ENCODE measurements at regions not wholly inside any gene's neighbourhood (a gene's known extent, or its start where the extent isn't known, plus 50 kb on each side); places are given as distances from the start of the nearest gene placed in this dataset.
A peak's percentile ranks its signal among the peaks of the same experiment; 100 is the strongest.

DNA sequence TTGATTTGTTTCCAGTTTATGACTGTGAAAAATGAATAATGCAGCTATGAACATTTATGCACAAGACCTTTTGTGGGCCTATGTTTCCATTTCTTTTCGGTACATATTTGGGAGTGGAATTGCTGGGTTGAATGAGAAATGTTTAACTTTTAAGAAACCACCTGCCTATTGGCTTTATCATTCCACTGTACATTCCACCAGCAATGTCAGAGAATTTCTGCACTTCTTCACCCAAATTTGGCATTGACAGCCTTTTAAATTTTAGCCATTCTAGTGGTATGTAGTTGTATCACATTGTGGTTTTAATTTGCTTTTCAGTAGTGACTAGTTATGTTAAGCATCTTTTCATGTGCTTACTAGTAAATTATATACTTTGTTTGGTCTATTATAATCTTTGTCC, 317.0 kb upstream of the TMTC1 start:
- no peak overlapping the region for H3K4me3 ChIP-seq (ENCODE audit: low read depth, low read length)
- DNase-seq (ENCODE audit: low read depth) = no peak
- TF ChIP-seq, protein P1, sequence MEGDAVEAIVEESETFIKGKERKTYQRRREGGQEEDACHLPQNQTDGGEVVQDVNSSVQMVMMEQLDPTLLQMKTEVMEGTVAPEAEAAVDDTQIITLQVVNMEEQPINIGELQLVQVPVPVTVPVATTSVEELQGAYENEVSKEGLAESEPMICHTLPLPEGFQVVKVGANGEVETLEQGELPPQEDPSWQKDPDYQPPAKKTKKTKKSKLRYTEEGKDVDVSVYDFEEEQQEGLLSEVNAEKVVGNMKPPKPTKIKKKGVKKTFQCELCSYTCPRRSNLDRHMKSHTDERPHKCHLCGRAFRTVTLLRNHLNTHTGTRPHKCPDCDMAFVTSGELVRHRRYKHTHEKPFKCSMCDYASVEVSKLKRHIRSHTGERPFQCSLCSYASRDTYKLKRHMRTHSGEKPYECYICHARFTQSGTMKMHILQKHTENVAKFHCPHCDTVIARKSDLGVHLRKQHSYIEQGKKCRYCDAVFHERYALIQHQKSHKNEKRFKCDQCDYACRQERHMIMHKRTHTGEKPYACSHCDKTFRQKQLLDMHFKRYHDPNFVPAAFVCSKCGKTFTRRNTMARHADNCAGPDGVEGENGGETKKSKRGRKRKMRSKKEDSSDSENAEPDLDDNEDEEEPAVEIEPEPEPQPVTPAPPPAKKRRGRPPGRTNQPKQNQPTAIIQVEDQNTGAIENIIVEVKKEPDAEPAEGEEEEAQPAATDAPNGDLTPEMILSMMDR (IDR thresholded peaks at IDR 0.05; ENCODE audit: control insufficient read depth, extremely low read depth, insufficient read depth) = no peak

DNA sequence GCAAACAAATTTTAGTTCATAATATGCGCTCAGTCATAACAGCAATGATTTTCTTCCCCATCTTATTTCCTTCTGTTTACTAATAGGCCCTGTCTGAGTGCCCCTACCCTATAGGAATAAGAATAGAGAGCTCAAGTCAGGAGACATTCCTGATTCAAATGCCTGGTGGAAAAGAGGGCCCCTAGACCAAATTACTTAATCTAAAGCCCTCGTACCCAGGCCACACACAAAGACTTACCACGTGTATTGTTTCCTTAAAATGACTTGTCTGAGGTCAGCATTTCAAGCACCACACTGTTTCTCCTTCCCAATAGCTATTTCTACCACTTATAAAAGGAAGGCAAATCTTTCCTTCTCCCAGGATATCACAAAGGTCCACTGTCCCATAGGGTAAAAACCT, 314.9 kb upstream of the TMTC1 start:
- H3K4me3 ChIP-seq (ENCODE audit: low read depth, low read length) = no peak overlapping the region
- TF ChIP-seq, protein P1 (IDR thresholded peaks at IDR 0.05; ENCODE audit: control insufficient read depth, extremely low read depth, insufficient read depth) = no peak
- DNase-seq (ENCODE audit: low read depth) = no peak

DNA sequence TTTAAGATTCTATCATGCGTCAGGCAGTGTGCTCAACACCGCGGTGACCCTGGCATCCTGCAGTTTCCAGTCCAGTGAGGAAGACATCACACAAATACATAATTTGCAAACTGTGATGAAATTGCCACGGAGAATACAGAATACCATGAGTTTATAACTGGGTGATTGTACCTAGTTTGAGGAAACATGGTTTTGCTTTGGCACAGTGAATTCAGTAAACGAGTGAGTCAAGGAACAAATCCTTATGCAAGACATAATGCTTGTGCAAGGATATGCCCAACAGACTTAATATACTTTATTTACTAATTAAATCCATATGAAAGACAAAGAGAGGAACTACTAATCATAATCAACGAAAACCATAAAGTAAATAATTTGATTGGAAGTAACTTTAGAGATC, 311.8 kb upstream of the TMTC1 start:
- TF ChIP-seq, protein P1 (IDR thresholded peaks at IDR 0.05; ENCODE audit: control insufficient read depth, extremely low read depth, insufficient read depth) = no peak
- no peak overlapping the region for H3K4me3 ChIP-seq (ENCODE audit: low read depth, low read length)
- DNase-seq (ENCODE audit: low read depth) = no peak

DNA sequence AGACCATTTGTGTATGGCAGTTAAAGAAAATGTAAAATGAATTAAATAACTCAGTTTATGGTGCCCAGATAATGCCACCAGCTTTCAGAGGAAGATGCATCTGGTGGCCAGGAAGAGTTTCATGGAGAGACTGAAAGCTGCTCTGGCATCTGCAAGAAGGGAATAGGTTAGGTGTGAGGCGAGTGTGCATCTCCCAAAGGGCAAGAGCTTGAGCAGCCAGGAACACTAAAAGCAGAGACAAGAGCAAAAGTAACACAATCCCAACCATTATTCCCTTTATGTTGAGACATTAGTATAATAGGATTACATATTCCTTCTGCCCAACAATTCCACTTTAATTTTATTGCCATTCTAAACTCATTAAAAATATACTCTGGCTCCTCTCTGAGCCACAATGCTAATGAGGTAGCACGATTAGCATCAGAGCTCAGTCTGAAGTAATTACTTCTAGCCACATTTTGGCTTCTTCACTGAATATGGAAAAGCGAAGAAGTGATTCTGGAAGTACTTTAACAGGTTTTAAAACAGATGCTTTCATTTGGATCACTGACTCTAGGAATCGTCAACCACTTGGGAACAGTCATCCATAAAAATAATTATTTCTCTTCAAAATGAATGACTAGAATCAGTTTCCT, 309.4 kb upstream of the TMTC1 start:
- no peak for DNase-seq (ENCODE audit: low read depth)
- TF ChIP-seq, protein P1 (IDR thresholded peaks at IDR 0.05; ENCODE audit: control insufficient read depth, extremely low read depth, insufficient read depth) = no peak
- no peak overlapping the region for H3K4me3 ChIP-seq (ENCODE audit: low read depth, low read length)

DNA sequence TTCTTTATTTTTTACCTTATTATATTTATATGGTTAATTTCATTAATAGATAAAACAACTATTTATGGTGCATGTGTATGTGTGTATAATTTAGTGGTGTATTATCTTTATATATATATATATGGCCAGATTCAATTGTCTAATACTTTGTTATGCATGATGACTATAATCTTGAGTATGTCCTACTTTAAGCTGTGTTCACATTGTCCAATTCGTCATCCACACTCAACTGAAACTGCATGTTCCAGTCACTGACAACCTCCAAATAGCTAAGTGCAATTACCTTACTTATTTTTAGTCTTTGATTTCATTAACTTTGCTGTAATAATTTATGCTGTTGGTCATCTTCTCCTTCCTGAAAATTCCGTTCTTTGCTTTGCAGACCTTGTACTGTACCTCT, 306.5 kb upstream of the TMTC1 start:
- TF ChIP-seq, protein P1 (IDR thresholded peaks at IDR 0.05; ENCODE audit: control insufficient read depth, extremely low read depth, insufficient read depth) = no peak
- DNase-seq (ENCODE audit: low read depth) = no peak
- H3K4me3 ChIP-seq (ENCODE audit: low read depth, low read length) = no peak overlapping the region

DNA sequence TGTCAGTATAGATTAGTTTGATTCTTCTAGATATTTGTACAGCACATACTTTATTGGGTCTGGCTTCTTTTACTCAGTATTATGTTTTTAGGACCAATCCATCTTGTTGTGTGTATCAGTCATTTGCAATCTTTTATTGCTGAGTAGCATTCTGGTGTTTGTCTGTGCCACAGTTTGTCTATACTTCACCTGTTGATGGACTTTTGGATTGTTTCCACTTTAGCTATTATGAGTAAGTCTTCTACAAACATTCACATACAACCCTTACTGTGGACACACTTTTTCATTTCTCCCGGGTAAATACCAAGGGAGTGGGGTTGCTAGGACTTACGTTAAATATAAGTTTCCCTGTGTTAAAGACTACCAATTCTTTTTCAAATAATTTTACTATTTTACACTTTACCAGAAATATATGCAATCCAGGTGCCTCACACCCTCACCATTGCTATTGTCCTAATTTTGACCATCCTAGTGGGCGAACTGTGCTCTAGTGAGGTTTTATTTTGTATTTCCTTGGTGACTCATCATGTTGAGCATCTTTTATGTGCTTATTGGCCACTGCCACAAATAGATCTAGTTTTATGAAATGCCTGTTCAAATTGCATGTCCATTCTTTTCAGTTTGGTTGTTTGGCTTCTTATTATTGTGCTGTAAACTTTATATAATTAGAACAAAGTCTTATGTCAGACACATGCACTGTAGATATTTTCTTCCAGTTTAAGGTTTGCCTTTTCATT, 304.7 kb upstream of the TMTC1 start:
- peak; percentile 86 for DNase-seq (ENCODE audit: low read depth)
- H3K4me3 ChIP-seq (ENCODE audit: low read depth, low read length) = no peak overlapping the region
- TF ChIP-seq, protein P1 (IDR thresholded peaks at IDR 0.05; ENCODE audit: control insufficient read depth, extremely low read depth, insufficient read depth) = no peak

Data from LNCaP clone FGC (cell line).